ENCODE measurements at regions not wholly inside any gene's neighbourhood (a gene's known extent, or its start where the extent isn't known, plus 50 kb on each side); places are given as distances from the start of the nearest gene placed in this dataset.

DNA sequence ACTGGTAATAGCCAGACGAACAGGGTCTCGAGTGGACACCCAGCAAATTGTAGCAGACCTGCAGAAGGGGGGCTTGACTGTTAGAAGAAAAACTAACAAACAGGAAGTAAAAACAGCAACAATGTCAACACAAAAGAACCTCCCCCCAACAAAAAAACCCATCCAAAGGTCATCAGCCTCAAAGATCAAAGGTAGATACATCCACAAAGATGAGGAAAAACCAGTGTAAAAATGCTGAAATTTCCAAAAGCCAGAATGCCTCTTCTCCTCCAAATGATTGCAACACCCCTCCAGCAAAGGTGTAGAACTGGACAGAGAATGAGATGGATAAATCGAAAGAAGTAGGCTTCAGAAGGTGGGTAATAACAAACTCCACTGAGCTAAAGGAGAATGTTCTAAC lies 313.0 kb upstream of the TEX13C start:
- no peaks in the 10 kb centered on the region for H3K4me1 ChIP-seq (ENCODE audit: control insufficient read depth in 2 of 2, insufficient read depth in 2 of 2, low read length in 2 of 2)
- no peak for ATAC-seq (ENCODE audit: low read depth)
- H3K27ac ChIP-seq (ENCODE audit: low read length in 2 of 2) = no peak overlapping the region
- H3K9ac ChIP-seq (ENCODE audit: low read length) = no peak overlapping the region
- no peaks in the 10 kb centered on the region for H3K27me3 ChIP-seq (replicated peaks in 1 of 4; ENCODE audit: control extremely low read depth in 1 of 4, control insufficient read depth in 3 of 4, insufficient read depth in 4 of 4, low read length in 3 of 4)
- no peaks in the 10 kb centered on the region for H4K20me1 ChIP-seq (ENCODE audit: control insufficient read depth, insufficient read depth, low read length, poor library complexity, severe bottlenecking)
- ChIA-PET CTCF (no interaction called here), POLR2A (no interaction called here)
- no peaks in the 10 kb centered on the region for H3K9me3 ChIP-seq (ENCODE audit: control extremely low read depth in 1 of 3, control insufficient read depth in 2 of 3, insufficient read depth in 1 of 3, low read length in 2 of 3)
- intact Hi-C loops (cut with micrococcal nuclease) = no loop called here
- no peak overlapping the region for H3K4me2 ChIP-seq (replicated peaks; ENCODE audit: low read depth, low read length, poor library complexity, severe bottlenecking)
- no peak for TF ChIP-seq EZH2 (IDR thresholded peaks at IDR 0.05; ENCODE audit: borderline replicate concordance, insufficient read depth, low read depth, low read length, poor library complexity, severe bottlenecking)
- TF ChIP-seq, protein P1, sequence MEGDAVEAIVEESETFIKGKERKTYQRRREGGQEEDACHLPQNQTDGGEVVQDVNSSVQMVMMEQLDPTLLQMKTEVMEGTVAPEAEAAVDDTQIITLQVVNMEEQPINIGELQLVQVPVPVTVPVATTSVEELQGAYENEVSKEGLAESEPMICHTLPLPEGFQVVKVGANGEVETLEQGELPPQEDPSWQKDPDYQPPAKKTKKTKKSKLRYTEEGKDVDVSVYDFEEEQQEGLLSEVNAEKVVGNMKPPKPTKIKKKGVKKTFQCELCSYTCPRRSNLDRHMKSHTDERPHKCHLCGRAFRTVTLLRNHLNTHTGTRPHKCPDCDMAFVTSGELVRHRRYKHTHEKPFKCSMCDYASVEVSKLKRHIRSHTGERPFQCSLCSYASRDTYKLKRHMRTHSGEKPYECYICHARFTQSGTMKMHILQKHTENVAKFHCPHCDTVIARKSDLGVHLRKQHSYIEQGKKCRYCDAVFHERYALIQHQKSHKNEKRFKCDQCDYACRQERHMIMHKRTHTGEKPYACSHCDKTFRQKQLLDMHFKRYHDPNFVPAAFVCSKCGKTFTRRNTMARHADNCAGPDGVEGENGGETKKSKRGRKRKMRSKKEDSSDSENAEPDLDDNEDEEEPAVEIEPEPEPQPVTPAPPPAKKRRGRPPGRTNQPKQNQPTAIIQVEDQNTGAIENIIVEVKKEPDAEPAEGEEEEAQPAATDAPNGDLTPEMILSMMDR (IDR thresholded peaks at IDR 0.05) = no peak
- Mint-ChIP-seq H3K4me3 (no peak overlapping the region), H3K27me3 (no peaks in the 10 kb centered on the region), H3K9me3 (ENCODE audit: insufficient read depth) (no peaks in the 10 kb centered on the region), H3K27ac (no peak overlapping the region), H3K4me1 (no peaks in the 10 kb centered on the region)
- H2AFZ ChIP-seq (ENCODE audit: insufficient read depth, low read depth, low read length, poor library complexity, severe bottlenecking) = no peak overlapping the region
- no CpG with 5 or more reads among the region's 3 CpGs for WGBS (ENCODE audit: insufficient coverage)
- H3K4me3 ChIP-seq (ENCODE audit: control extremely low read depth in 1 of 5, extremely low read depth in 1 of 5, insufficient read depth in 1 of 5, low read depth in 2 of 5, low read length in 4 of 5) = no peak overlapping the region
- no peaks in the 10 kb centered on the region for H3K79me2 ChIP-seq (ENCODE audit: control insufficient read depth, insufficient read depth, low read length)
- no peaks in the 10 kb centered on the region for H3K36me3 ChIP-seq (replicated peaks in 1 of 2; ENCODE audit: control extremely low read depth in 1 of 2, control insufficient read depth in 1 of 2, extremely low read depth in 1 of 2, insufficient read depth in 2 of 2, low read length in 1 of 2)
- no peak for DNase-seq

DNA sequence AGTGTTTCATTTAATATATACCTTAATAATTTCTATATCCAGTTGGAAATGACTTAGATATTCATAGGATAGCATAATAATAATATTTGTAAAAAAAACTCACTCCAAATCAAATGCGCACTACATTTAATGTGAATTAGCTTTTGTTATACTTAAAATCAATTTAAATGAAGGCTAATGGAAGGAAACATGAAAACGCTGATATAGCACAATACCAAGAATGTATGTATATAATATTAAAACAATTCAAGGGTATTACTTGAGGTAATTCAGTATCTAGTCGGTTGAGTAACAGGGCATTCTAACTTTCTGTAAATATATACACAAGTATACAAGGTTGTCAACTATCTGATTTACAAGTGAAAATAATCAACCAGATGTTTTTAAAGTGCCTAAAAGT lies 307.1 kb upstream of the TEX13C start:
- Histone ChIP-seq H3K4me2 (replicated peaks; ENCODE audit: low read depth, low read length, poor library complexity, severe bottlenecking) (no peak overlapping the region), H3K36me3 (replicated peaks in 1 of 2; ENCODE audit: control extremely low read depth in 1 of 2, control insufficient read depth in 1 of 2, extremely low read depth in 1 of 2, insufficient read depth in 2 of 2, low read length in 1 of 2) (no peaks in the 10 kb centered on the region), H3K9me3 (ENCODE audit: control extremely low read depth in 1 of 3, control insufficient read depth in 2 of 3, insufficient read depth in 1 of 3, low read length in 2 of 3) (no peaks in the 10 kb centered on the region), H3K27me3 (replicated peaks in 1 of 4; ENCODE audit: control extremely low read depth in 1 of 4, control insufficient read depth in 3 of 4, insufficient read depth in 4 of 4, low read length in 3 of 4) (no peaks in the 10 kb centered on the region), H4K20me1 (ENCODE audit: control insufficient read depth, insufficient read depth, low read length, poor library complexity, severe bottlenecking) (no peaks in the 10 kb centered on the region), H2AFZ (ENCODE audit: insufficient read depth, low read depth, low read length, poor library complexity, severe bottlenecking) (no peak overlapping the region), H3K27ac (ENCODE audit: low read length in 2 of 2) (no peak overlapping the region), H3K4me1 (ENCODE audit: control insufficient read depth in 2 of 2, insufficient read depth in 2 of 2, low read length in 2 of 2) (no peaks in the 10 kb centered on the region), H3K9ac (ENCODE audit: low read length) (no peak overlapping the region), H3K4me3 (ENCODE audit: control extremely low read depth in 1 of 5, extremely low read depth in 1 of 5, insufficient read depth in 1 of 5, low read depth in 2 of 5, low read length in 4 of 5) (no peak overlapping the region), H3K79me2 (ENCODE audit: control insufficient read depth, insufficient read depth, low read length) (no peaks in the 10 kb centered on the region)
- no peaks in the 10 kb centered on the region for H3K27me3 Mint-ChIP-seq
- no peaks in the 10 kb centered on the region for H3K4me1 Mint-ChIP-seq
- no CpG with 5 or more reads among the region's 3 CpGs for WGBS (ENCODE audit: insufficient coverage)
- POLR2A ChIA-PET = no interaction called here
- CTCF ChIA-PET = no interaction called here
- no peaks in the 10 kb centered on the region for H3K9me3 Mint-ChIP-seq (ENCODE audit: insufficient read depth)
- DNase-seq (no peak), ATAC-seq (ENCODE audit: low read depth) (no peak)
- no peak for TF ChIP-seq EZH2 (IDR thresholded peaks at IDR 0.05; ENCODE audit: borderline replicate concordance, insufficient read depth, low read depth, low read length, poor library complexity, severe bottlenecking)
- TF ChIP-seq, protein P1 (IDR thresholded peaks at IDR 0.05) = no peak
- H3K27ac Mint-ChIP-seq = no peak overlapping the region
- H3K4me3 Mint-ChIP-seq = no peak overlapping the region
- intact Hi-C loops (cut with micrococcal nuclease) = no loop called here
